HG03575 (cell line): ENCODE measurements at regions not wholly inside any gene's neighbourhood (a gene's known extent, or its start where the extent isn't known, plus 50 kb on each side); places are given as distances from the start of the nearest gene placed in this dataset.

Experiments
- ATAC-seq: cut with Tn5 transposase; IDR thresholded peaks from one replicate; pipeline ENCODE4 v1.9.1; 2021; ENCODE audit not compliant: unreplicated experiment, insufficient number of reproducible peaks, low FRiP score; ENCODE audit errors: extremely low read depth

GRCh38 chr4:12239897-12240636, 811.4 kb upstream of the HS3ST1 start:
- no peak for ATAC-seq

- ATAC-seq, result no peak
Measured at GRCh38 chr4:12231098-12231497, 802.4 kb upstream of the HS3ST1 start.

- ATAC-seq, result no peak
Measured at GRCh38 chr4:12221031-12221430, 792.3 kb upstream of the HS3ST1 start.

- no peak for ATAC-seq
Measured at GRCh38 chr4:12211636-12212035, 782.9 kb upstream of the HS3ST1 start.

GRCh38 chr4:12207396-12207795, 778.7 kb upstream of the HS3ST1 start:
- ATAC-seq, result no peak

- no peak for ATAC-seq
Measured at GRCh38 chr4:12206091-12206490, 777.4 kb upstream of the HS3ST1 start.

GRCh38 chr4:12203945-12204344, 775.3 kb upstream of the HS3ST1 start:
- no peak for ATAC-seq

- no peak for ATAC-seq
Measured at GRCh38 chr4:12200226-12200625, 771.5 kb upstream of the HS3ST1 start.

- ATAC-seq, result no peak
Measured at GRCh38 chr4:12186526-12186925, 757.8 kb upstream of the HS3ST1 start.

GRCh38 chr4:12178614-12179610, 750.2 kb upstream of the HS3ST1 start:
- no peak for ATAC-seq

- ATAC-seq, result no peak
Measured at GRCh38 chr4:12177416-12177815, 748.7 kb upstream of the HS3ST1 start.

GRCh38 chr4:12173496-12173895, 744.8 kb upstream of the HS3ST1 start:
- ATAC-seq, result no peak

GRCh38 chr4:12172198-12172973, 743.7 kb upstream of the HS3ST1 start:
- no peak for ATAC-seq

GRCh38 chr4:12170308-12170707, 741.6 kb upstream of the HS3ST1 start:
- no peak for ATAC-seq

- no peak for ATAC-seq
Measured at GRCh38 chr4:12165616-12166015, 736.9 kb upstream of the HS3ST1 start.

GRCh38 chr4:12146339-12146738, 717.6 kb upstream of the HS3ST1 start:
- ATAC-seq, result no peak

GRCh38 chr4:12145768-12146167, 717.1 kb upstream of the HS3ST1 start:
- no peak for ATAC-seq

GRCh38 chr4:12145106-12145505, 716.4 kb upstream of the HS3ST1 start:
- ATAC-seq, result no peak

GRCh38 chr4:12144051-12144450, 715.4 kb upstream of the HS3ST1 start:
- no peak for ATAC-seq
